MG63 (cell line): ENCODE measurements at regions not wholly inside any gene's neighbourhood (a gene's known extent, or its start where the extent isn't known, plus 50 kb on each side); places are given as distances from the start of the nearest gene placed in this dataset.

Experiments used
- DNase-seq: peaks from one replicate; pipeline ENCODE4 v3.0.0-alpha.2; 2020
- H3K27me3 ChIP-seq: fragments of 250-450 bp; sonication (Bioruptor Pico); 2 replicates; pipeline ENCODE4 v1.5.1; 2020; ENCODE audit warnings: mild to moderate bottlenecking, moderate library complexity
- H3K36me3 ChIP-seq: fragments of 250-450 bp; sonication (Bioruptor Pico); 2 replicates; pipeline ENCODE4 v1.5.1; 2020; ENCODE audit warnings: mild to moderate bottlenecking, moderate library complexity
- H3K4me3 ChIP-seq: fragments of 250-450 bp; sonication (Bioruptor Pico); 2 replicates; pipeline ENCODE4 v1.5.1; 2020; ENCODE audit warnings: mild to moderate bottlenecking, moderate library complexity
- H3K9me3 ChIP-seq: fragments of 250-450 bp; sonication (Bioruptor Pico); 2 replicates; pipeline ENCODE4 v1.5.1; 2020; ENCODE audit warnings: mild to moderate bottlenecking, moderate library complexity

- no peak for DNase-seq
- Histone ChIP-seq H3K9me3 (no peaks in the 10 kb centered on the region; the same call in 1 of the 2 replicates), H3K27me3 (peaks cover 10% of the 10 kb centered on the region; the same call in 1 of the 2 replicates), H3K36me3 (no peaks in the 10 kb centered on the region), H3K4me3 (no peak overlapping the region)
Measured at GRCh38 chr12:125249066-125249824, 184.0 kb downstream of the AACS start.

DNA sequence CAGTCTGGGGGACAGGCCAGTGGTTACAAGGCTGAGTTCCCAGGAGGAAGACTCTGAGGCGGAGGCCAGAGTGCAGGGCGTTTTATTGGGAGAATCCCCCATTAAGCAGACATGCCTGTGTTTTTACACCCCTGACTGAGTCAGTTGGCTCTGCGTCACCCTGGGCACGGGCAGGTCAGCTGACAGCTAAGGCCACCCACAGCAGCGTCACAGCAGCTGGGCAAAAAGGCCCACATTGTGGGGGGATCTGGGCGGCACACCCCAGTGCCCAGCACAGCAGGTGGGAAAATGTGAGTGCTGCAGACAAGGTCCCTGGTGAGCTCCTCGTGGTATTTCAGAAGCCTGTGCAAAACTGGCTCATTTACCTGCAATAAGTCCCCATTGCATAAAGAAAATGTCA lies 184.7 kb downstream of the AACS start:
- no peak for DNase-seq
- H3K36me3 ChIP-seq = no peaks in the 10 kb centered on the region

DNA sequence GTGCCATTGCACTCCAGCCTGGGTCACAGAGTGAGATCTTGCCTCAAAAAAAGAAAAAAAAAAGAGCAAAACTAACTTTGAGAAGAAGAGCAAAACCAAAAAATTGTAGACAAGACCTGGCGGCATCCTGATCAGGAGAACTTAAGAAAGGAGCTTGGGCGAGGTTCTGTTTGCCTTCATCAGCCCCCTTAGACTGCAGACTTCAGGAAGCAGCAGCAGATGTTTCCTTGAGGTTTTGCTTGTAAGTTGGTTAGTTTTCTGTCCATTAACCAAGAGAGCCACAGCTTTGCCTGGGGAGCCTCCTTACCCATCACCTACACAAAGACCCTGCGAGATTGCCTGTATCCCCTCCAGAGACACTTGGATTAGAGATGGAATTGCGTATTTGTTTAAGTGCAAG lies 189.0 kb downstream of the AACS start:
- H3K9me3 ChIP-seq = no peaks in the 10 kb centered on the region

More for the DNA sequence above, 184.7 kb downstream of the AACS start:
- Histone ChIP-seq H3K9me3 (no peaks in the 10 kb centered on the region; the same call in 1 of the 2 replicates), H3K4me3 (no peak overlapping the region), H3K27me3 (peaks cover 10% of the 10 kb centered on the region; the same call in 1 of the 2 replicates)

GRCh38 chr12:125254856-125255255 lies 189.6 kb downstream of the AACS start:
- Histone ChIP-seq H3K4me3 (no peak overlapping the region), H3K27me3 (peaks cover 9% of the 10 kb centered on the region), H3K36me3 (no peaks in the 10 kb centered on the region), H3K9me3 (no peaks in the 10 kb centered on the region)
- no peak for DNase-seq

More for the DNA sequence above, 189.0 kb downstream of the AACS start:
- no peak overlapping the region for H3K4me3 ChIP-seq
- peaks cover 3% of the 10 kb centered on the region; the same call in 1 of the 2 replicates for H3K27me3 ChIP-seq
- DNase-seq = no peak
- no peaks in the 10 kb centered on the region for H3K36me3 ChIP-seq

DNA sequence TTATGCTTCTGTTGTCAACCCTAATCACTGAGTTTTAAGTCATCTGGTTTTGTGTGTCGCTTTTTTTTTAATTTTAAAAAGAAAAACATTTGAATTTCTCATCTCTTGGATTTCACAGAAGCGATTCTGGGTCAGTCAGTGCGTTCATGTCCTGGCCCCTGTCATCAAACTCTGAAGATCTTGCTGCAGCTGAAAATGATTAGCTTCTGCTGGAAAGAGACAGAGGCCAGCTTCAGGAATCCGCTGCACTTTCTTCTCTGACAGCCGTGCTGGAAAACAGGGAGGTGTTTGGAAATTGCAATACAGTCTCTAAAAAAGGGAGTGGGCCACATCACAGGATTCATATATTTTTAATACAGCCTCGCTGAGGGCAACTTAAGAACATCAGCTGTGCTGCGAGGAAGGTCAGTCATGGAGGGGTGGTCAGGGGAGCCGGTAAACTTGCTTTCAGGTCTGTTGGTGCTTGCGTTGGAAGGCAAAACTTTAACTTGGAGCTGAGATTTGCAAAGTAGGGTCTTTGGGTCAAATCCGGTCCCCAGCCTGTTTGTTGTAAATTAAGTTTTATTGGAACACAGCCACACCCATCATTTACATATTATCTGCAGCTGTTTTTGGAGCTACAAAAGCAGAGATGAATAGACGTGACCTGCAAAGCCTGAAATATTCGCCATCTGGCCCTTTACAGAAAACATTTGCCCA lies 190.8 kb downstream of the AACS start:
- Histone ChIP-seq H3K36me3 (no peaks in the 10 kb centered on the region), H3K27me3 (peaks cover 14% of the 10 kb centered on the region)

GRCh38 chr12:125256634-125256936 lies 191.3 kb downstream of the AACS start:
- Histone ChIP-seq H3K4me3 (no peak overlapping the region), H3K9me3 (no peaks in the 10 kb centered on the region), H3K27me3 (peaks cover 16% of the 10 kb centered on the region), H3K36me3 (no peaks in the 10 kb centered on the region)
- no peak for DNase-seq

More for the DNA sequence above, 190.8 kb downstream of the AACS start:
- DNase-seq = no peak
- no peaks in the 10 kb centered on the region for H3K9me3 ChIP-seq
- H3K4me3 ChIP-seq = no peak overlapping the region

DNA sequence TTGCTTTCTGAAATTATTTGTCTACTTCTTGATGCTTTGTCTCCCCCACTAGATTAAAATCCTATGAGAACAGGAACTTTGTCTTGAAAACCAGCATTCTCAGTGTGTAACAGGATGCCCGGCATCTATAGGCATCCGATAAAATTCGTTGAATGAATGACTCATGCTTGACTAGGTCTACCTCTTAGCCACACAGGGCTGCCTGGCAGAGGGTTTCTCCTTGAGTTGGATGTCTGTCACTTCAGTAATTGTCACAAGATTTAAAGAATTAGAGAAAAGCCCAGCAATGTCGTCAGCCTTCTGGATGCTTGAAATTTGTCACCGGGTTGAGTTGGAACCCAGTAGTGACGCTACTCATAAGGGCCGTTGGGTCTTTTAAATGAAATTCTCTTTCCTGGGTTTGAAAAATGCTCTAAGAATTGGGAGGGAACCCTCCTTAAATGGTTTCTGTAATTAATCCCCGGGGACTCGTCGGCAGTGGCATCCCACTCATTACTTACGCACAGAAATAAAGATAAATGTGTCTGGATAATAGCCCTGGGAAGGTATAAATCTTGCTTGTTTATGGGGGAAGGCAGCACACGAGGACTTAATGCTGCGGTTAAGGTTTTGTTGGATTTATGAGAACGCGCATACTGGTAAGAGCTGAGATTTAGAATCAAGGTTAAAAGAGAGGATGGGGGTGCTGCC lies 194.1 kb downstream of the AACS start:
- H3K36me3 ChIP-seq = no peaks in the 10 kb centered on the region
- no peak overlapping the region for H3K4me3 ChIP-seq
- DNase-seq = no peak
- peaks cover 16% of the 10 kb centered on the region for H3K27me3 ChIP-seq
- no peaks in the 10 kb centered on the region for H3K9me3 ChIP-seq

DNA sequence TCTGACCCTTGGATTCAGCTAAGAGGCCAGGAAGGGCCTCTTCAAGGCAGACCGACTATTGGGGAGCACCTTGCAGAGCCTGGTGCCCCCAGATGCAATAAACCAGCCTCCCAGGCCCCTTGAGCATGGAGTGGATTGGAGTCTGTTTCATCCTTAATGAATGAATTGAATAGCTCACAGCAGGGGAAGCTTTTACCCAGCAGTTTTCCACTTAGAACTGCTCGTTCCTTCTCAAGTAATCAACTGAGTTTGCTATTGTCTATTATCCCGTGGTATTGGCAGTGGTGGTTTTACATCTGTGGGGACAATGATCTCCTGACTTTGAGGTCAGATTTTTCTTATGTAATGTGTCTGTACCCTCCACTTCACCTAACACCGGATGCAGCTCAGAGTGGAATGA lies 197.6 kb downstream of the AACS start:
- DNase-seq = no peak
- Histone ChIP-seq H3K9me3 (no peaks in the 10 kb centered on the region), H3K4me3 (no peak overlapping the region), H3K27me3 (peaks cover 14% of the 10 kb centered on the region), H3K36me3 (no peaks in the 10 kb centered on the region)

GRCh38 chr12:125263385-125263784 lies 198.2 kb downstream of the AACS start:
- H3K27me3 ChIP-seq = peaks cover 14% of the 10 kb centered on the region
- DNase-seq = no peak
- no peaks in the 10 kb centered on the region for H3K9me3 ChIP-seq
- no peaks in the 10 kb centered on the region for H3K36me3 ChIP-seq
- no peak overlapping the region for H3K4me3 ChIP-seq

DNA sequence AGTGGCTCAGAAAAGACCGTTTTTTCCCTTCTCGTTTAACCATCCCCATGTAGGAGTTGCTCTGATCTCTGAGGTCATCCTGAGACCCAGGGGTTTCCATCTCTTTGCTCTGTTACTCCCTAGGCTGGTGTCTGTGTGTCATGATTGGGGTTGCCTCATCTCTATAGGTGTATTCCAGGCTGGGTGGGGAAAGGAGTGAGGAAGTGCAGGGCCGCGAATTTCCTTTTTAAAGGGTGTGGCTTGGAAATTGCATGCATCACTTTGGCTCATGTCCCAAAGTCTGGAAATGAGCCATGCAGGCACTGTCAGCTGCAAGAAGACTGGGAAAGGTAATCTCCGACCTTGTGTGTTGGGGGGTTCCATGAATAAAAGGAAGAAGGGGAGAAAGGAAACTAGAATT lies 201.9 kb downstream of the AACS start:
- Histone ChIP-seq H3K9me3 (no peaks in the 10 kb centered on the region), H3K36me3 (no peaks in the 10 kb centered on the region), H3K4me3 (no peak overlapping the region), H3K27me3 (peaks cover 2% of the 10 kb centered on the region; the same call in 1 of the 2 replicates)
- DNase-seq = no peak

- H3K9me3 ChIP-seq = no peaks in the 10 kb centered on the region
- no peak for DNase-seq
- H3K4me3 ChIP-seq = no peak overlapping the region
- peaks cover 2% of the 10 kb centered on the region; the same call in 1 of the 2 replicates for H3K27me3 ChIP-seq
- no peaks in the 10 kb centered on the region for H3K36me3 ChIP-seq
Measured at GRCh38 chr12:125269276-125269675, 204.0 kb downstream of the AACS start.

- H3K36me3 ChIP-seq = no peaks in the 10 kb centered on the region
- H3K4me3 ChIP-seq = no peak overlapping the region
- H3K27me3 ChIP-seq = peaks cover 2% of the 10 kb centered on the region; the same call in 1 of the 2 replicates
- no peak for DNase-seq
- H3K9me3 ChIP-seq = no peaks in the 10 kb centered on the region
Measured at GRCh38 chr12:125271892-125272291, 206.7 kb downstream of the AACS start.

DNA sequence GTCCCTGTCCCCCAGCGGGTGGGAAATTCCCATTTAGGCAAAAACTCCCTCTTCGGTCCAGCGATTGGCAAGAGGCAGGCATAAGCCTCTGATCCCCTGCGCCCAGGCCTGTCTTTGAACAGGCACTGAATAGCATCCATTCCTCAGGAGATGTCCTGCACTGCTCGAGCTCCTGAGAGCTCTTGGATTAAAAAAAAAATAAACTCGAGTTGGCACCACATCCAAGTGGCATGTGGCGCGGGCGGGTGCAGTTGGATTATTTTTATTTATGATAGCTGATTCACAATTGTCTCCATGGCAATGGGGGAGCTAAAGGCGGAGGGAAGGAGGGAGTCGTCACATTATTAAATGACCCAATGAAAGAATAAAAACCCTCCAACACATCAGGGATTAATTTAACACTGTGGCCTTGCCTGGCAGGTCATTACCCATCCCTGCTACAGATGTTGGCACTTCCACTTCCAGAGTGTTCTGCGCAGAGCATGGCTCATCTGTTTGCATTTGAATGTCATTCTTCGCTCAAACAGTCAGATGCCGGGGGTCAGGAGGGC lies 207.2 kb downstream of the AACS start:
- Histone ChIP-seq H3K4me3 (no peak overlapping the region), H3K27me3 (peaks cover 2% of the 10 kb centered on the region; the same call in 1 of the 2 replicates), H3K9me3 (no peaks in the 10 kb centered on the region), H3K36me3 (no peaks in the 10 kb centered on the region)
- peak; percentile 9 for DNase-seq

DNA sequence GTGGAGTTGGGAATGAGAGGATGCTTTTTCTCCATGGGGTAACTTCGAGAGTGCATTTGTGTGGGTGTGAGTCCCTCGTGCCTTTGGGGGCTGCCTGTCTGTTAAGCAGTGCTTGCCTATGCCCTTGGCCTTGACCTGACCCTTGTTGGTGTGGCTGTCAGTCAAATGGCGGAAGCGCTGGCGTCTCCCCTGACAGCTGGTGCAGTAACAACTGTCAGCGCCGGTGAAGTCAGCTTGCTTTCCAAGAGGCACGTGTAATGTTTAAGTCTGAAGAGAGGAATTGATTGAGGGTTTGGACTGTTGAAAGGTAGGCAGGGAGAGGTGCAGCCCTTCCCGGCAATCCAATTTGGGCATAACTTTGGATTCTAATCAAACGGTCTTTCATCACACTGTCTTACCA lies 211.3 kb downstream of the AACS start:
- no peaks in the 10 kb centered on the region for H3K9me3 ChIP-seq
- H3K27me3 ChIP-seq = no peaks in the 10 kb centered on the region; the same call in 1 of the 2 replicates
- no peak overlapping the region for H3K4me3 ChIP-seq
- H3K36me3 ChIP-seq = no peaks in the 10 kb centered on the region
- DNase-seq = no peak

DNA sequence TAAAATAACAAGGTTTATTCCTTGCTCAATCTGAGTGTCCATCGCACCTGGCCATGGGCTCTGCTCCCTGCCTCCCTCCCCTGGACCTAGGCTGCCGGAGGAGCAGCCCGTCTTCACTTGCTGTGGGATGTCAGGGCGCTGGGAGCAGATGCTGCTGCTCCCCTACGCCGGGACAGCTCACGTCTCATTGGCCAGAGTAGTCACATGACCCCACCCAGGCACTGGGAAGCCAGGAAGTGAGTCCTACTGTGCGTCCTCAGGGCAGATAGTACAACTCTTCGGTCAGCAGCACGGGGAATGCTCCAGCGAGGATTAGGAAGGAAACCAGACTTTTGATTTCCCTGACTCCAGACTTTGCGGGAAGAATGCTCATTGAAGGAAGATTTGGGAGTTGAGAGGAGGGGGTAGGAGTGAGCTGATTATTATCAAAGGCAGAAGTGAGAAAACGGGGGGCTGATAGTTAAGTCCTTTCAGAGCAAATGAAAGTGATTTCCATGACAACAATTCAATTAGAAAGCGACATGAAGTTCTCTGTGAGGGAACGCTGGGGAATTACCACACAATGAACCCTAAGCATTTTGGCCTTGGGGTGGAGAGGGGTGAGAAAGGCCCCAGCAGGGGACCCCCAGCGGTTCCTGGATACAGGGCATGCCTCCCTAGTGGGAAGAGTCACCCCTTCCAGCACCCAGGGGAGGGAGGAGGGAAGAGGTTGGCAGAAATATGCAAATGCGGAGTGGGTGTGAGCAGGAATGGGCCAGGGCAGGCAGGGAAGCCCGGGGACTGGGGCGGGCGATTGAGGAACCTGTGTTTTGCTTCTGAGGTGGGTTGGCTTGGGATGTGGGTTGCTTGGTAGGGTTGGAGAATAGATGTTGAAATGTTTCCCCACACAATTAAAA lies 215.5 kb downstream of the AACS start:
- DNase-seq = peak; percentile 16
- no peak overlapping the region for H3K4me3 ChIP-seq
- H3K27me3 ChIP-seq = no peaks in the 10 kb centered on the region

DNA sequence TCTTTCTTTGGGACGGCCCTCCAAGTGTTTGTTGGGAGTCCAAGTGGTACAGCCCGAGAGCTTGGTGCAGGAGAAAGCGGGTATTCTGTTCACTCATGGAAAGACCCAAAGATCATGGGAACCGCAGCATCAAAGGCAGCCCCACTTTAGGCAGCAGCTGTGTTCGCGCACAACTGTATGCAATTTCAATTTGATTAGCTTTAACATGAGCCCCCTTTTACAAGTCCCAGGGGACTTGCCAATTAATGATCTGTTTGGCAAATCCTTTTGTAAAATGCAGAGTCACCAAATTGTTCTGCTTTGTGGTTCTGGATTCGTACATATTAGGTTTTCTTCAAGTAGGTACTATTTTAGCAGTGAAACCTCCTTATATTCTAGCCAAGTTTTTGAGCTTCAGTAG lies 217.7 kb downstream of the AACS start:
- no peaks in the 10 kb centered on the region for H3K9me3 ChIP-seq
- DNase-seq = no peak
- H3K27me3 ChIP-seq = no peaks in the 10 kb centered on the region
- H3K36me3 ChIP-seq = no peaks in the 10 kb centered on the region
- H3K4me3 ChIP-seq = no peak overlapping the region

More for the DNA sequence above, 215.5 kb downstream of the AACS start:
- H3K36me3 ChIP-seq = no peaks in the 10 kb centered on the region
- H3K9me3 ChIP-seq = no peaks in the 10 kb centered on the region
